K562 (cell line): ENCODE measurements at regions not wholly inside any gene's neighbourhood (a gene's known extent, or its start where the extent isn't known, plus 50 kb on each side); places are given as distances from the start of the nearest gene placed in this dataset.
A peak's percentile ranks its signal among the peaks of the same experiment; 100 is the strongest.

Source experiments
- ATAC-seq: fragments of 200-7000 bp; cut with Tn5 transposase; 3 replicates; pipeline ENCODE4 v1.9.1; 2020; ENCODE audit warnings: moderate library complexity
- BruUV-seq: library from RNA; stranded (reverse); fragments of 400-500 nt; replicated peaks from 2 replicates; lab custom pipeline; 2021; lab: Mats Ljungman, UMichigan
- CTCF ChIA-PET: fragments of 300-600 bp; formaldehyde crosslinking; extraction: SDS; loops from one replicate; lab custom pipeline; 2021; ENCODE audit warnings: low intra/inter-chr PET ratio; lab: Yijun Ruan, JAX
- POLR2A ChIA-PET: fragments of 300-600, 350-650 bp; sonication (Branson Sonifier 250); formaldehyde crosslinking; extraction: SDS; loops from one replicate; lab custom pipeline; 2021; ENCODE audit warnings: antibody characterized with exemption, inconsistent platforms; lab: Yijun Ruan, JAX
- DNase-seq, 4 experiments: peaks; one replicate each; pipeline versions ENCODE4 v3.0.0 to v3.0.0-alpha.2; 2011 to 2018; ENCODE audit warnings: low spot score in 3 of 4, mixed read lengths in 3 of 4; ENCODE audit errors: extremely low read depth in 1 of 4
- FAIRE-seq: peaks from 2 replicates; lab custom pipeline; 2011; peaks lifted over from hg19 to GRCh38; lab: Jason Lieb, UNC
- H2AFZ ChIP-seq: 2 replicates; pipeline ENCODE4 v1.6.0; 2011; ENCODE audit warnings: low read depth, low read length, control low read depth, inconsistent platforms
- H3K27ac ChIP-seq: fragments of 200-600 bp; 3 replicates; pipeline ENCODE4 v1.8.0; 2011; ENCODE audit warnings: low read depth, mild to moderate bottlenecking, control low read depth, inconsistent platforms, low read length, moderate library complexity, mixed read lengths; ENCODE audit errors: extremely low read depth
- H3K27me3 ChIP-seq, 2 experiments: fragments of 300-600 bp in 1 of 2; 2 replicates in 1 of 2; 3 replicates in 1 of 2; pipeline versions ENCODE4 v1.6.0 to v1.8.0; 2011; ENCODE audit warnings: inconsistent platforms in 2 of 2, low read length in 2 of 2, mild to moderate bottlenecking in 1 of 2, mixed read lengths in 1 of 2, moderate library complexity in 1 of 2; ENCODE audit not compliant: control insufficient read depth in 2 of 2, insufficient read depth in 2 of 2
- H3K36me3 ChIP-seq: fragments of 300-600 bp; 3 replicates; pipeline ENCODE4 v1.8.0; 2011; ENCODE audit warnings: mild to moderate bottlenecking, low read length, inconsistent platforms; ENCODE audit not compliant: control insufficient read depth, insufficient read depth
- H3K4me1 ChIP-seq, 2 experiments: fragments of 200-600 bp in 1 of 2; replicated peaks in 1 of 2; 2 replicates in 1 of 2; 3 replicates in 1 of 2; pipeline versions ENCODE4 v1.5.1 to v1.8.0; 2011; ENCODE audit warnings: inconsistent platforms in 2 of 2, low read length in 2 of 2, mild to moderate bottlenecking in 1 of 2, mixed read lengths in 1 of 2, moderate library complexity in 1 of 2; ENCODE audit not compliant: control insufficient read depth in 2 of 2, insufficient read depth in 2 of 2
- H3K4me2 ChIP-seq: 2 replicates; pipeline ENCODE4 v1.6.1; 2011; ENCODE audit warnings: low read length, control low read depth, inconsistent platforms, mixed read lengths; ENCODE audit not compliant: insufficient read depth
- H3K4me3 ChIP-seq: fragments of 200-600 bp; sonication (generic), shearing (Covaris generic); 2 replicates; pipeline ENCODE4 v1.5.1; 2016; ENCODE audit warnings: control low read depth, inconsistent platforms
- H3K79me2 ChIP-seq: fragments of 200-600 bp; 3 replicates; pipeline ENCODE4 v1.8.0; 2011; ENCODE audit warnings: low read length, inconsistent platforms; ENCODE audit not compliant: control insufficient read depth, insufficient read depth
- H3K9ac ChIP-seq, 2 experiments: 2 replicates each; pipeline versions ENCODE4 v1.6.0 to v1.6.1; 2011; ENCODE audit warnings: low read depth in 2 of 2, low read length in 2 of 2, control low read depth in 1 of 2, inconsistent platforms in 1 of 2, mild to moderate bottlenecking in 1 of 2, mixed read lengths in 1 of 2; ENCODE audit not compliant: insufficient read depth in 1 of 2
- H3K9me1 ChIP-seq: one replicate; pipeline ENCODE4 v1.6.0; 2011; ENCODE audit warnings: inconsistent platforms, mild to moderate bottlenecking, low read length, moderate library complexity; ENCODE audit not compliant: control insufficient read depth, insufficient read depth
- H3K9me3 ChIP-seq: replicated peaks from 2 replicates; pipeline ENCODE4 v1.5.1; 2011; ENCODE audit warnings: low read depth, low read length, inconsistent platforms; ENCODE audit not compliant: control insufficient read depth, insufficient read depth
- H4K20me1 ChIP-seq: replicated peaks from 2 replicates; pipeline ENCODE4 v1.6.1; 2011; ENCODE audit warnings: low read length, inconsistent platforms, mixed read lengths; ENCODE audit not compliant: control insufficient read depth, insufficient read depth
- CBFA2T2 ChIP-seq: fragments of 450-650 bp; conservative IDR thresholded peaks from 2 replicates; pipeline ENCODE4 v1.6.1; 2017; ENCODE audit warnings: mild to moderate bottlenecking
- CBFA2T3 ChIP-seq: fragments of 450-650 bp; IDR thresholded peaks from 2 replicates; pipeline ENCODE4 v1.6.1; 2017
- CREM ChIP-seq: IDR thresholded peaks from 2 replicates; pipeline ENCODE4 v1.6.1; 2014; ENCODE audit warnings: antibody characterized with exemption, low read depth
- DMBX1 ChIP-seq: fragments of 250-450 bp; sonication (Bioruptor Pico); IDR thresholded peaks from 2 replicates; pipeline ENCODE4 v1.8.0; 2022; ENCODE audit warnings: inconsistent platforms, mild to moderate bottlenecking, moderate library complexity, borderline replicate concordance
- L3MBTL2 ChIP-seq: fragments of 450-650 bp; IDR thresholded peaks from 2 replicates; pipeline ENCODE4 v1.6.1; 2016; ENCODE audit warnings: mild to moderate bottlenecking, moderate library complexity
- TAL1 ChIP-seq: fragments of 450-650 bp; IDR thresholded peaks from 2 replicates; pipeline ENCODE4 v1.6.1; 2016; ENCODE audit warnings: mild to moderate bottlenecking
- TCF3 ChIP-seq: sonication (generic); formaldehyde crosslinking; IDR thresholded peaks from 2 replicates; pipeline ENCODE4 v1.4.0; 2020; ENCODE audit warnings: mild to moderate bottlenecking, missing genetic modification reagents
- ZC3H8 ChIP-seq: fragments of 450-650 bp; IDR thresholded peaks from 2 replicates; pipeline ENCODE4 v1.6.1; 2017
- ZNF589 ChIP-seq: fragments of 200-800 bp; sonication (Bioruptor generic); IDR thresholded peaks from 2 replicates; pipeline ENCODE4 v1.6.1; 2016; ENCODE audit warnings: low read depth, missing genetic modification characterization, missing compliant biosample characterization
- WGBS: fragments of 100-300 bp; shearing (Covaris generic); methylation state at CpG from one replicate; pipeline ENCODE4 v1.1.6; 2016; ENCODE audit warnings: low coverage, mixed read lengths; ENCODE audit not compliant: insufficient coverage; ENCODE audit errors: missing lambda C conversion rate; 5-methylcytosine and 5-hydroxymethylcytosine counted together
- in situ Hi-C: fragments of 300-500 bp; cut with MboI; formaldehyde crosslinking; loops from 4 replicates; pipeline ENCODE4 v1.15.0; 2018; ENCODE audit warnings: inconsistent platforms, mixed read lengths
- intact Hi-C: fragments of 100-400 bp; cut with micrococcal nuclease; formaldehyde crosslinking; loops from 2 replicates; pipeline ENCODE4 v1.14.2; 2022
- TF ChIP-seq, protein P1 (sequence below): fragments of 450-650 bp; IDR thresholded peaks from 2 replicates; pipeline ENCODE4 v1.6.1; 2016; ENCODE audit warnings: mild to moderate bottlenecking

DNA sequence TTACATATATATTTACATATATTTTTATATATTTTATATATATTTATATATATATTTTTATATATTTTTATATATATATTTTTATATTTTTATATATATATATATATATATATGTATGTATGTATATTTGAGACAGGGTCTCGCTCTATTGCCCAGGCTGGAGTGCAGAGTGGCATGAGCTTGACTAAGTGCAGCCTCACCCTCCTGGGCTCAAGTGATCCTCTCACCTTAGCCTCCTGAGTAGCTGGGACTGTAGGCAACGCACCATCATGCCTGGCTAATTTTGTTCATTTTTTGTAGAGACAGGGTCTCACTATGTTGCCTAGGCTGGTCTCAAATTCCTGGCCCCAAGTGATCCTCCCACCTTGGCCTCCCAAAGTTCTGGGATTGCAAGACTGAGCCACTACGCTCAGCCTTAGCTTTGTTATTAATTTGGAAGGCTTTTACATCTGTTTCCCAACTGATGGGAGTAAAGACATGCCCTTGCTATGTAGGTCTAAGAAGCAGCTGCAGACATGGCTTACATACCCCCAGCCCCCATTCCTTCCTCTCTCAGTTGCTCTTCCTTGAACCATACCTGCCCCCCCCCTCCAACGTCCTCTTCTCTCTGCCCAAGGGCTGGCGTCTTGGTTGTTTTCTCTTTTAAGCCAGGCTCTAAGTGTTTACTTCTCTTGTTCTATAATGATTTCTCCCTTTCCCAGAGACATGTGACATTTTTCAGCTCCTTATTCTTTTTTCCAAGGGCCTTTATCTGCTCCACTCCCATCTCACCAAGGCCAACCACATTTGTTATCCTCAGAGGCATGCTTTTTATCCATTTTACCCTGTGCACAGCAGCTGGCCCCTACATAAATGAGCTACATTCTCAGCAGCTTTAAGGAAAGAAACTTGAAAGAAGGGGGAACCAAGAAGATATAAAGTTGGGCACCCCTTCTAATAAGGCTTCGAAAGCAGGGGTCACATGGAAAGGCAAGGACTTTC lies 64.2 kb upstream of the ATF7IP2 start:
- TF ChIP-seq TCF3 (CRISPR knock-in tag), result peak; percentile 52
- no peak for TF ChIP-seq ZC3H8
- TF ChIP-seq DMBX1, result 0 out of 2 replicates have a peak, but pooled peaks have one; percentile 52
- TF ChIP-seq CBFA2T3, result peak; percentile 67; the same call in 1 of the 2 replicates
- peak; percentile 21; the same call in 1 of the 2 replicates for TF ChIP-seq TAL1
- TF ChIP-seq ZNF589 (CRISPR knock-in tag), result no peak
- TF ChIP-seq CREM, result no peak
- peak; percentile 46 for TF ChIP-seq L3MBTL2
- TF ChIP-seq, protein P1, sequence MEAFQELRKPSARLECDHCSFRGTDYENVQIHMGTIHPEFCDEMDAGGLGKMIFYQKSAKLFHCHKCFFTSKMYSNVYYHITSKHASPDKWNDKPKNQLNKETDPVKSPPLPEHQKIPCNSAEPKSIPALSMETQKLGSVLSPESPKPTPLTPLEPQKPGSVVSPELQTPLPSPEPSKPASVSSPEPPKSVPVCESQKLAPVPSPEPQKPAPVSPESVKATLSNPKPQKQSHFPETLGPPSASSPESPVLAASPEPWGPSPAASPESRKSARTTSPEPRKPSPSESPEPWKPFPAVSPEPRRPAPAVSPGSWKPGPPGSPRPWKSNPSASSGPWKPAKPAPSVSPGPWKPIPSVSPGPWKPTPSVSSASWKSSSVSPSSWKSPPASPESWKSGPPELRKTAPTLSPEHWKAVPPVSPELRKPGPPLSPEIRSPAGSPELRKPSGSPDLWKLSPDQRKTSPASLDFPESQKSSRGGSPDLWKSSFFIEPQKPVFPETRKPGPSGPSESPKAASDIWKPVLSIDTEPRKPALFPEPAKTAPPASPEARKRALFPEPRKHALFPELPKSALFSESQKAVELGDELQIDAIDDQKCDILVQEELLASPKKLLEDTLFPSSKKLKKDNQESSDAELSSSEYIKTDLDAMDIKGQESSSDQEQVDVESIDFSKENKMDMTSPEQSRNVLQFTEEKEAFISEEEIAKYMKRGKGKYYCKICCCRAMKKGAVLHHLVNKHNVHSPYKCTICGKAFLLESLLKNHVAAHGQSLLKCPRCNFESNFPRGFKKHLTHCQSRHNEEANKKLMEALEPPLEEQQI, result peak; percentile 26; the same call in 1 of the 2 replicates
- peak; percentile 46 for TF ChIP-seq CBFA2T2
- H3K79me2 ChIP-seq, result no peaks in the 10 kb centered on the region; the same call in 2 of the 3 replicates
- no peaks in the 10 kb centered on the region for H3K36me3 ChIP-seq
- peak overlapping the region; percentile 57 for H3K27ac ChIP-seq
- H3K4me2 ChIP-seq, result no peak overlapping the region
- no peak overlapping the region for H3K4me3 ChIP-seq
- WGBS, result 67% methylated on average over 6 of the region's 6 CpGs
- no peak overlapping the region for H3K9ac ChIP-seq
- no TSS peak for BruUV-seq
- H3K27me3 ChIP-seq, result no peaks in the 10 kb centered on the region
- H4K20me1 ChIP-seq, result no peaks in the 10 kb centered on the region
- peak overlapping the region; percentile 80 for H2AFZ ChIP-seq
- ATAC-seq (peak; percentile 11; the same call in 1 of the 3 replicates), FAIRE-seq (no peak), DNase-seq (peak in 1 of 4 experiments; percentile 51)
- intact Hi-C loops (no loop called here), in situ Hi-C loops (no loop called here)
- ChIA-PET CTCF (no interaction called here), POLR2A (interaction anchor here (0.7 kb wide), 1 partner anchor 124 kb away, joined by 5 read pairs; no protein-coding TSS in a partner anchor)
- H3K9me1 ChIP-seq, result no peaks in the 10 kb centered on the region
- H3K9me3 ChIP-seq, result peaks cover 5% of the 10 kb centered on the region; the same call in 1 of the 2 replicates
- H3K4me1 ChIP-seq, result peaks cover 23 to 43% of the 10 kb centered on the region in 2 experiments
